MCF 10A (cell line): ENCODE measurements at regions not wholly inside any gene's neighbourhood (a gene's known extent, or its start where the extent isn't known, plus 50 kb on each side); places are given as distances from the start of the nearest gene placed in this dataset.

Source experiments
- BruUV-seq: library from RNA; stranded (reverse); fragments of 400-500 nt; replicated peaks from 2 replicates; lab custom pipeline; 2021; lab: Mats Ljungman, UMichigan
- CTCF ChIA-PET: fragments of 300-600 bp; sonication (Branson Sonifier 250); formaldehyde crosslinking; extraction: SDS; loops from one replicate; lab custom pipeline; 2021; ENCODE audit warnings: antibody characterized with exemption, inconsistent platforms; lab: Yijun Ruan, JAX
- POLR2A ChIA-PET: fragments of 300-600, 350-650 bp; sonication (Branson Sonifier 250); formaldehyde crosslinking; extraction: SDS; loops from one replicate; lab custom pipeline; 2020; ENCODE audit warnings: antibody characterized with exemption, inconsistent platforms; lab: Yijun Ruan, JAX
- DNase-seq: peaks from one replicate; pipeline ENCODE4 v3.0.0-alpha.2; 2018; ENCODE audit not compliant: unreplicated experiment
- H3K27ac Mint-ChIP-seq: one replicate; pipeline ENCODE4 v1.8.0; 2022; ENCODE audit warnings: mild to moderate bottlenecking, low read depth, mixed read lengths; ENCODE audit not compliant: unreplicated experiment
- H3K27me3 Mint-ChIP-seq: one replicate; pipeline ENCODE4 v1.8.0; 2022; ENCODE audit warnings: mixed read lengths; ENCODE audit not compliant: insufficient read depth, unreplicated experiment
- H3K36me3 Mint-ChIP-seq: one replicate; pipeline ENCODE4 v1.8.0; 2022; ENCODE audit warnings: mild to moderate bottlenecking, moderate library complexity, mixed read lengths; ENCODE audit not compliant: insufficient read depth, unreplicated experiment
- H3K4me1 Mint-ChIP-seq: one replicate; pipeline ENCODE4 v1.8.0; 2022; ENCODE audit warnings: mixed read lengths; ENCODE audit not compliant: insufficient read depth, unreplicated experiment
- H3K4me3 Mint-ChIP-seq: one replicate; pipeline ENCODE4 v1.8.0; 2022; ENCODE audit warnings: mild to moderate bottlenecking, moderate library complexity, mixed read lengths; ENCODE audit not compliant: unreplicated experiment
- H3K9me3 Mint-ChIP-seq: one replicate; pipeline ENCODE4 v1.8.0; 2022; ENCODE audit warnings: mixed read lengths; ENCODE audit not compliant: unreplicated experiment
- CTCF ChIP-seq: fragments of 200-600 bp; IDR thresholded peaks from one replicate; pipeline ENCODE4 v1.8.0; 2022; ENCODE audit warnings: antibody characterized with exemption, mild to moderate bottlenecking; ENCODE audit not compliant: unreplicated experiment
- intact Hi-C: fragments of 100-400 bp; cut with micrococcal nuclease; formaldehyde crosslinking; loops from 2 replicates; pipeline ENCODE4 v1.14.1; 2022

- no peak for DNase-seq
- no peak for TF ChIP-seq CTCF
- Mint-ChIP-seq H3K4me1 (no peaks in the 10 kb centered on the region), H3K27me3 (no peaks in the 10 kb centered on the region), H3K4me3 (no peak overlapping the region), H3K27ac (no peak overlapping the region), H3K36me3 (no peaks in the 10 kb centered on the region), H3K9me3 (no peaks in the 10 kb centered on the region)
- BruUV-seq = no TSS peak
- ChIA-PET POLR2A (no interaction called here), CTCF (no interaction called here)
- intact Hi-C loops = no loop called here
Measured at GRCh38 chr4:137427411-137427810, 104.9 kb downstream of the PCDH18 start.

- Mint-ChIP-seq H3K27ac (no peak overlapping the region), H3K9me3 (no peaks in the 10 kb centered on the region)
- POLR2A ChIA-PET = interaction anchor here (1.2 kb wide), 1 partner anchor 11 kb away, joined by 4 read pairs; no protein-coding TSS in a partner anchor
Measured at GRCh38 chr4:137425281-137425680, 107.0 kb downstream of the PCDH18 start.

GRCh38 chr4:137422666-137423065 is 109.6 kb downstream of the PCDH18 start:
- ChIA-PET CTCF (no interaction called here), POLR2A (interaction anchor here (1.3 kb wide), 1 partner anchor 9 kb away, joined by 4 read pairs; no protein-coding TSS in a partner anchor)
- Mint-ChIP-seq H3K27ac (no peak overlapping the region), H3K27me3 (no peaks in the 10 kb centered on the region), H3K9me3 (no peaks in the 10 kb centered on the region), H3K36me3 (no peaks in the 10 kb centered on the region), H3K4me1 (no peaks in the 10 kb centered on the region), H3K4me3 (no peak overlapping the region)
- DNase-seq = no peak
- TF ChIP-seq CTCF = no peak
- intact Hi-C loops = no loop called here
- no TSS peak for BruUV-seq

More at GRCh38 chr4:137425281-137425680, 107.0 kb downstream of the PCDH18 start:
- intact Hi-C loops = no loop called here
- no peak overlapping the region for H3K4me3 Mint-ChIP-seq
- H3K36me3 Mint-ChIP-seq = no peaks in the 10 kb centered on the region
- no TSS peak for BruUV-seq
- DNase-seq = no peak
- no peaks in the 10 kb centered on the region for H3K27me3 Mint-ChIP-seq
- no peak for TF ChIP-seq CTCF
- no peaks in the 10 kb centered on the region for H3K4me1 Mint-ChIP-seq
- CTCF ChIA-PET = no interaction called here

DNA sequence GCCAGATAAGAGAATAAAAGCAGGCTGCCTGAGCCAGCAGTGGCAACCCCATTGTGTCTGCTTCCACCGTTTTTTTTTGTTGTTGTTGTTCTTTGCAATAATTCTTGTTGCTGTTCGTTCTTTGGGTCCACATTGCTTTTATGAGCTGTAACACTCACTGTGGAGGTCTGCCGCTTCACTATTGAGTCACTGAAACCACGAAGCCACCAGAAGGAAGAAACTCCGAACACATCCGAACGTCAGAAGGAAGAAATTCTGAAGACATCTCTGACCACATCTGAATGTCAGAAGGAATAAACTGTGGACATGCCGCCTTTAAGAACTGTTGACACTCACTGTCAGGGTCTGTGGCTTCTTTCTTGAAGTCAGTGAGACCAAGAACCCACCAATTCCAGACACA is 110.5 kb downstream of the PCDH18 start:
- DNase-seq = no peak
- ChIA-PET CTCF (no interaction called here), POLR2A (no interaction called here)
- intact Hi-C loops = no loop called here
- H3K27me3 Mint-ChIP-seq = no peaks in the 10 kb centered on the region
- TF ChIP-seq CTCF = no peak
- no peak overlapping the region for H3K4me3 Mint-ChIP-seq
- no peaks in the 10 kb centered on the region for H3K36me3 Mint-ChIP-seq
- no TSS peak for BruUV-seq
- H3K9me3 Mint-ChIP-seq = no peaks in the 10 kb centered on the region
- H3K27ac Mint-ChIP-seq = no peak overlapping the region
- H3K4me1 Mint-ChIP-seq = no peaks in the 10 kb centered on the region
